OCI-LY7 (cell line): ENCODE measurements at regions not wholly inside any gene's neighbourhood (a gene's known extent, or its start where the extent isn't known, plus 50 kb on each side); places are given as distances from the start of the nearest gene placed in this dataset.

Experiments used
- BruUV-seq: library from RNA; stranded (reverse); fragments of 400-500 nt; replicated peaks from 2 replicates; lab custom pipeline; 2021; lab: Mats Ljungman, UMichigan
- CTCF ChIA-PET: fragments of 300-600 bp; sonication (Branson Sonifier 250); formaldehyde crosslinking; loops from one replicate; lab custom pipeline; 2022; ENCODE audit warnings: antibody characterized with exemption; ENCODE audit not compliant: unreplicated experiment; lab: Charles Lee
- POLR2A ChIA-PET: fragments of 300-600 bp; sonication (Branson Sonifier 250); formaldehyde crosslinking; loops from one replicate; lab custom pipeline; 2022; ENCODE audit warnings: antibody characterized with exemption; lab: Charles Lee
- DNase-seq: peaks from one replicate; pipeline ENCODE4 v3.0.0-alpha.2; 2015; ENCODE audit warnings: low spot score
- H2AFZ ChIP-seq: fragments of 200-600 bp; sonication (generic), shearing (Covaris generic); 2 replicates; pipeline ENCODE4 v1.6.1; 2014; ENCODE audit warnings: mild to moderate bottlenecking, antibody characterized with exemption, low read length, moderate library complexity
- H3K27ac ChIP-seq: fragments of 200-600 bp; sonication (generic); 2 replicates; pipeline ENCODE4 v1.5.1; 2014; ENCODE audit warnings: mixed run types, low read depth, mild to moderate bottlenecking, moderate library complexity, low read length, inconsistent platforms; ENCODE audit not compliant: poor library complexity, severe bottlenecking
- H3K36me3 ChIP-seq: fragments of 200-600 bp; sonication (generic); 2 replicates; pipeline ENCODE4 v1.6.1; 2014; ENCODE audit warnings: mild to moderate bottlenecking, antibody characterized with exemption, low read length, moderate library complexity, mixed read lengths; ENCODE audit not compliant: insufficient read depth
- H3K4me1 ChIP-seq: fragments of 200-600 bp; sonication (generic); 2 replicates; pipeline ENCODE4 v1.5.1; 2014; ENCODE audit warnings: mild to moderate bottlenecking, low read length; ENCODE audit not compliant: insufficient read depth, poor library complexity, severe bottlenecking
- H3K4me2 ChIP-seq: fragments of 200-600 bp; sonication (generic); 2 replicates; pipeline ENCODE4 v1.6.1; 2014; ENCODE audit warnings: mild to moderate bottlenecking, low read length
- H3K4me3 ChIP-seq: fragments of 200-600 bp; sonication (generic); 2 replicates; pipeline ENCODE4 v1.5.1; 2014; ENCODE audit warnings: mild to moderate bottlenecking, low read depth, low read length; ENCODE audit not compliant: poor library complexity, severe bottlenecking
- H3K79me2 ChIP-seq: fragments of 200-600 bp; sonication (generic); 2 replicates; pipeline ENCODE4 v1.6.1; 2016; ENCODE audit warnings: low read depth, mild to moderate bottlenecking, low read length, moderate library complexity, mixed read lengths; ENCODE audit not compliant: insufficient read depth
- H3K9me2 ChIP-seq: fragments of 200-600 bp; sonication (generic); 2 replicates; pipeline ENCODE4 v1.6.1; 2016; ENCODE audit warnings: mild to moderate bottlenecking, low read length, mixed read lengths; ENCODE audit not compliant: insufficient read depth
- H3K9me3 ChIP-seq: fragments of 200-600 bp; sonication (generic); 2 replicates; pipeline ENCODE4 v1.6.1; 2014; ENCODE audit warnings: mild to moderate bottlenecking, mixed run types, low read length, mixed read lengths
- H4K20me1 ChIP-seq: fragments of 200-600 bp; sonication (generic); 2 replicates; pipeline ENCODE4 v1.6.1; 2014; ENCODE audit warnings: mild to moderate bottlenecking, antibody characterized with exemption, low read length, moderate library complexity, mixed read lengths; ENCODE audit not compliant: insufficient read depth
- EZH2phosphoT487 ChIP-seq: fragments of 200-600 bp; sonication (generic); IDR thresholded peaks from 2 replicates; pipeline ENCODE4 v1.6.1; 2018; ENCODE audit warnings: low read depth, borderline replicate concordance, mild to moderate bottlenecking, mixed run types, antibody characterized with exemption, low read length, moderate library complexity, mixed read lengths
- intact Hi-C: fragments of 100-400 bp; cut with micrococcal nuclease; formaldehyde crosslinking; loops from one replicate; pipeline ENCODE4 v1.10.0; 2022; ENCODE audit not compliant: unreplicated experiment
- TF ChIP-seq, protein P1 (sequence below): fragments of 200-600 bp; sonication (generic); conservative IDR thresholded peaks from 2 replicates; pipeline ENCODE4 v1.5.1; 2014; ENCODE audit warnings: mild to moderate bottlenecking, antibody characterized with exemption, low read length, moderate library complexity, mixed read lengths

DNA sequence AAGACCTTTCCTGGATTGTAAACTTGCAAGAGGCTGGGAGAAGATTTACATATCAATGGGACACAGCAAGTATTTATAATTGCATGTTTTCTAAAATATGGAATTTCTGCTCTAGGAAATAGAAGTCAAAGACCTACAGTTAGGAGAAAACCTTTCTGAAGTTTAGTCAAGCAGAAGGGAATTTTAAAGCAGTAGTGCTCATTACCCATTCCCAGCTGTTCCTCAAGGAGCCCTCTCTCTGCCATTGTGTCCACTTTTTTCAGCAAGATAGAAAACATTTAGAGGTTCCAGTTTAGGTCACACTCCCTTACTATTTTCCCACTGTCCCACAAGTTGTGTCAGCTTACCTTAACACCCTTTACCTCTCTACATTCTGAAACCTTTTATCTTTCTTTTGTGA lies 584.0 kb upstream of the CHAC2 start:
- intact Hi-C loops = no loop called here
- no peak for DNase-seq
- Histone ChIP-seq H3K9me3 (no peaks in the 10 kb centered on the region), H3K4me2 (no peak overlapping the region), H2AFZ (no peak overlapping the region), H3K4me3 (no peak overlapping the region), H3K27ac (no peak overlapping the region), H3K36me3 (no peaks in the 10 kb centered on the region), H3K9me2 (no peaks in the 10 kb centered on the region), H3K4me1 (no peaks in the 10 kb centered on the region), H3K79me2 (no peaks in the 10 kb centered on the region), H4K20me1 (no peaks in the 10 kb centered on the region)
- TF ChIP-seq EZH2phosphoT487 = no peak
- TF ChIP-seq, protein P1, sequence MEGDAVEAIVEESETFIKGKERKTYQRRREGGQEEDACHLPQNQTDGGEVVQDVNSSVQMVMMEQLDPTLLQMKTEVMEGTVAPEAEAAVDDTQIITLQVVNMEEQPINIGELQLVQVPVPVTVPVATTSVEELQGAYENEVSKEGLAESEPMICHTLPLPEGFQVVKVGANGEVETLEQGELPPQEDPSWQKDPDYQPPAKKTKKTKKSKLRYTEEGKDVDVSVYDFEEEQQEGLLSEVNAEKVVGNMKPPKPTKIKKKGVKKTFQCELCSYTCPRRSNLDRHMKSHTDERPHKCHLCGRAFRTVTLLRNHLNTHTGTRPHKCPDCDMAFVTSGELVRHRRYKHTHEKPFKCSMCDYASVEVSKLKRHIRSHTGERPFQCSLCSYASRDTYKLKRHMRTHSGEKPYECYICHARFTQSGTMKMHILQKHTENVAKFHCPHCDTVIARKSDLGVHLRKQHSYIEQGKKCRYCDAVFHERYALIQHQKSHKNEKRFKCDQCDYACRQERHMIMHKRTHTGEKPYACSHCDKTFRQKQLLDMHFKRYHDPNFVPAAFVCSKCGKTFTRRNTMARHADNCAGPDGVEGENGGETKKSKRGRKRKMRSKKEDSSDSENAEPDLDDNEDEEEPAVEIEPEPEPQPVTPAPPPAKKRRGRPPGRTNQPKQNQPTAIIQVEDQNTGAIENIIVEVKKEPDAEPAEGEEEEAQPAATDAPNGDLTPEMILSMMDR = no peak
- CTCF ChIA-PET = no interaction called here
- POLR2A ChIA-PET = no interaction called here
- BruUV-seq = no TSS peak

DNA sequence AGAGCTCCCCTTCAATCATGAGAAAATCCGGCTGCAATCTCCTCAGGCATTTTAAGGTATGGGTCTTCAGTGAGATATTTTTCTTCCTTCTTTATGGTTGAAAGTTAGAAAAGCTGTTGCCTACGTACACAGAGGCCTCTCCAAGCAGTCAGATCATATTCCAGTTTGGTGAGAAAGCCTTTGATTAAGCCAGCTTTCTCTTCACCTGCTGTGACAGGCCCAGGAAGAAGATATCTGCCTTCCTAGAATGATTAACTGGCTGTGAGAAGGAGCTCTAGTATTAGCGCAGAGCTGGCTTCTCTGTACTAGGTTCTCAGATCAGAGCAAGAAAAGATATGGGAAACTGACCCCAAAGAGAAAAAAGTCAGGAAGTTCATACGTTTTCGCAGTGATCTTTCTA lies 585.0 kb upstream of the CHAC2 start:
- Histone ChIP-seq H3K9me3 (no peaks in the 10 kb centered on the region), H3K9me2 (no peaks in the 10 kb centered on the region), H3K36me3 (no peaks in the 10 kb centered on the region), H2AFZ (no peak overlapping the region), H3K79me2 (no peaks in the 10 kb centered on the region), H3K4me2 (no peak overlapping the region), H3K4me3 (no peak overlapping the region), H4K20me1 (no peaks in the 10 kb centered on the region), H3K4me1 (no peaks in the 10 kb centered on the region), H3K27ac (no peak overlapping the region)
- BruUV-seq = no TSS peak
- ChIA-PET POLR2A (no interaction called here), CTCF (no interaction called here)
- TF ChIP-seq, protein P1 = no peak
- no peak for TF ChIP-seq EZH2phosphoT487
- no peak for DNase-seq
- intact Hi-C loops = no loop called here

DNA sequence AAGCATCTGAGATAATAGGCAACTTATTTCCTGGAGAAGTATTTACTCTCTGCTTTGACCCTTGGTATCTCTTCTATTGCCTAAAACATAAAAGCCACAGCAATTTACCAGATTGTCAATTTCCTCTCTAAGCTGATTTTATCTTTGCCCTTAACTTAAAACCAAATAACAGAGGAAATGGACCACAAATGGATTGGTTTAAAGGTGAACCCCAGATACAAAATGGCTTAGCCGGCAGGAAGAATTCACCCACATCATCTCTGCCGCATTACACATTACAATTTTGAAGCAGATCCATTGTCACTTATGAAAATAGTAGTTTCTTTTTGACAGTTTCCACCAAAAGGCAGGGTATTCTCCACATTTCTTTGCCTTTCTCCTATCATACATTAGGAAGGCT lies 585.8 kb upstream of the CHAC2 start:
- CTCF ChIA-PET = no interaction called here

More for the DNA sequence above, 585.8 kb upstream of the CHAC2 start:
- DNase-seq = no peak
- no peaks in the 10 kb centered on the region for H4K20me1 ChIP-seq
- H3K4me3 ChIP-seq = no peak overlapping the region
- H3K9me2 ChIP-seq = no peaks in the 10 kb centered on the region
- no peaks in the 10 kb centered on the region for H3K79me2 ChIP-seq
- H3K27ac ChIP-seq = no peak overlapping the region
- H3K9me3 ChIP-seq = no peaks in the 10 kb centered on the region
- intact Hi-C loops = no loop called here
- POLR2A ChIA-PET = no interaction called here
- BruUV-seq = no TSS peak
- no peak overlapping the region for H3K4me2 ChIP-seq
- H3K4me1 ChIP-seq = no peaks in the 10 kb centered on the region
- no peak for TF ChIP-seq EZH2phosphoT487
- TF ChIP-seq, protein P1 = no peak
- no peak overlapping the region for H2AFZ ChIP-seq
- H3K36me3 ChIP-seq = no peaks in the 10 kb centered on the region
